ENCODE measurements at regions not wholly inside any gene's neighbourhood (a gene's known extent, or its start where the extent isn't known, plus 50 kb on each side); places are given as distances from the start of the nearest gene placed in this dataset.

DNA sequence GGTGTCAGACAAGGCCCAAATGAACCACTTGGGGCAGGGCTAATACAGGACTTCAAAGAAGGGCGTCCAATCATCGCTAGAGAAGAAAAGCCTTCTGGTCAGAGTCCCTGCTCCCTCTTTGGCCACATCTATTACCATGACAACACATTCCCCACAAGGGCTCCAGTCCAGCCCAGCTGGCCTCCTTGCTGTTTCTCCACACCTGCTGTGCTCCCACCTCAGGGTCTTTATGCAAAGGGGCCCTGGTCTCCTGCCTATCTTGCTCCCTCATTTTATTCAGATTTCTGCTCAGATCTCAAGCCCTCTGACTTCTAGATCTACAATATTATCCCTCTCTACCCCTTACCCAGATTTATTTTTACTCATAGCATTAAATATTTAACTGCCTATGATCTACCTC, 58.0 kb upstream of the KIRREL3 start:
- Mint-ChIP-seq H3K27ac (no peak overlapping the region), H3K36me3 (ENCODE audit: low read depth) (no peaks in the 10 kb centered on the region), H3K4me1 (no peaks in the 10 kb centered on the region), H3K4me3 (no peak overlapping the region), H3K9me3 (no peaks in the 10 kb centered on the region), H3K27me3 (no peaks in the 10 kb centered on the region)
- no peak for DNase-seq
- intact Hi-C loops (cut with micrococcal nuclease): no loop called here

DNA sequence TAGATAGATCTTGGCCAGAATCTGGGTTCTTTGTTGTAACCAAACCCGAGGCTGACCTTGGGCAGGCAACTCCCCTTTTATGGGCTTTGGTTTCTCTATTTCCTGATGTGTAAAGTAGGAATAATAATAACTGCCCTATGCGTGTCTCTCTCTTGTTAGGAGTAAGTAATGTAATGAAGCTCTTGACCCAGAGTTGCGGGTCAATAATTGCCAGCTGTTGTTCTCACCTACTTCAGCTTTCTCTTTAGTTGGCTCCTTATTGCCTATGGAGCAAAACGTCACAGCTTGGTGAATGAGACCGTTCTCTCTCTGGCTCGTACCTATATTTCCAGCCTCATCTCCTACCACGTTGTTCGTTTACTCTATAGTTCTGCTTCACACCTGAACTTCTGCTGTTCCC, 56.6 kb upstream of the KIRREL3 start:
- no peak for DNase-seq
- no peaks in the 10 kb centered on the region for H3K4me1 Mint-ChIP-seq
- intact Hi-C loops (cut with micrococcal nuclease): no loop called here
- no peaks in the 10 kb centered on the region for H3K9me3 Mint-ChIP-seq
- H3K27ac Mint-ChIP-seq: no peak overlapping the region
- no peak overlapping the region for H3K4me3 Mint-ChIP-seq
- no peaks in the 10 kb centered on the region for H3K36me3 Mint-ChIP-seq (ENCODE audit: low read depth)
- H3K27me3 Mint-ChIP-seq: no peaks in the 10 kb centered on the region

GRCh38 chr11:127056338-127056971, 55.9 kb upstream of the KIRREL3 start:
- DNase-seq: no peak
- no peaks in the 10 kb centered on the region for H3K4me1 Mint-ChIP-seq

GRCh38 chr11:127055236-127055635, 54.7 kb upstream of the KIRREL3 start:
- Mint-ChIP-seq H3K9me3 (no peaks in the 10 kb centered on the region), H3K27ac (no peak overlapping the region), H3K4me3 (no peak overlapping the region), H3K4me1 (no peaks in the 10 kb centered on the region), H3K27me3 (no peaks in the 10 kb centered on the region), H3K36me3 (ENCODE audit: low read depth) (no peaks in the 10 kb centered on the region)
- no peak for DNase-seq
- intact Hi-C loops (cut with micrococcal nuclease): no loop called here

More at GRCh38 chr11:127056338-127056971, 55.9 kb upstream of the KIRREL3 start:
- Mint-ChIP-seq H3K4me3 (no peak overlapping the region), H3K27ac (no peak overlapping the region), H3K27me3 (no peaks in the 10 kb centered on the region), H3K36me3 (ENCODE audit: low read depth) (no peaks in the 10 kb centered on the region), H3K9me3 (no peaks in the 10 kb centered on the region)
- intact Hi-C loops (cut with micrococcal nuclease): no loop called here

- Mint-ChIP-seq H3K4me3 (no peak overlapping the region), H3K9me3 (no peaks in the 10 kb centered on the region), H3K27me3 (no peaks in the 10 kb centered on the region), H3K27ac (no peak overlapping the region), H3K36me3 (ENCODE audit: low read depth) (no peaks in the 10 kb centered on the region), H3K4me1 (no peaks in the 10 kb centered on the region)
- DNase-seq: no peak
- intact Hi-C loops (cut with micrococcal nuclease): no loop called here
Observed at GRCh38 chr11:127054153-127054552, 53.6 kb upstream of the KIRREL3 start.

GRCh38 chr11:127052404-127052803, 51.8 kb upstream of the KIRREL3 start:
- Mint-ChIP-seq H3K27me3 (no peaks in the 10 kb centered on the region), H3K4me3 (no peak overlapping the region), H3K9me3 (no peaks in the 10 kb centered on the region), H3K36me3 (ENCODE audit: low read depth) (no peaks in the 10 kb centered on the region), H3K27ac (no peak overlapping the region), H3K4me1 (no peaks in the 10 kb centered on the region)
- no peak for DNase-seq
- intact Hi-C loops (cut with micrococcal nuclease): no loop called here

Data from activated CD4-positive, alpha-beta T cell treated with anti-CD3 and anti-CD28 coated beads, Interleukin-2, amount 10 ng/mL, durations not matched to agents 24 days and 14 days (primary cell).